BJ (cell line): ENCODE measurements at regions not wholly inside any gene's neighbourhood (a gene's known extent, or its start where the extent isn't known, plus 50 kb on each side); places are given as distances from the start of the nearest gene placed in this dataset.

Experiments
- CTCF ChIA-PET: fragments of 350-600 bp; formaldehyde crosslinking; extraction: SDS; loops from one replicate; lab custom pipeline; 2021; ENCODE audit warnings: antibody characterized with exemption, inconsistent platforms; lab: Yijun Ruan, JAX
- POLR2A ChIA-PET: fragments of 300-600 bp; sonication (Branson Sonifier 250); formaldehyde crosslinking; extraction: SDS; loops from one replicate; lab custom pipeline; 2021; ENCODE audit warnings: antibody characterized with exemption; lab: Charles Lee
- DNase-seq: peaks from one replicate; pipeline ENCODE4 v3.0.0-alpha.2; 2011; ENCODE audit warnings: low read depth
- H3K27me3 ChIP-seq: 2 replicates; pipeline ENCODE4 v1.6.0; 2011; ENCODE audit warnings: low read length; ENCODE audit not compliant: control insufficient read depth, insufficient read depth
- H3K36me3 ChIP-seq: 2 replicates; pipeline ENCODE4 v1.5.1; 2011; ENCODE audit warnings: low read length; ENCODE audit not compliant: control insufficient read depth, insufficient read depth
- H3K4me3 ChIP-seq: 2 replicates; pipeline ENCODE4 v1.5.1; 2011; ENCODE audit warnings: low read depth, mild to moderate bottlenecking, control low read depth, low read length
- CTCF ChIP-seq: IDR thresholded peaks from 2 replicates; pipeline ENCODE4 v1.5.1; 2011; ENCODE audit warnings: low read depth, mild to moderate bottlenecking, control low read depth, inconsistent platforms, low read length, moderate library complexity; ENCODE audit not compliant: insufficient read depth

GRCh38 chr6:99852031-99852430 lies 142.0 kb downstream of the MCHR2 start:
- peaks cover 5% of the 10 kb centered on the region for H3K27me3 ChIP-seq
- no peak for TF ChIP-seq CTCF
- H3K36me3 ChIP-seq, result no peaks in the 10 kb centered on the region
- POLR2A ChIA-PET, result no interaction called here
- H3K4me3 ChIP-seq, result no peak overlapping the region
- CTCF ChIA-PET, result no interaction called here
- no peak for DNase-seq

- no peak for TF ChIP-seq CTCF
- no peaks in the 10 kb centered on the region for H3K36me3 ChIP-seq
- no peak overlapping the region for H3K4me3 ChIP-seq
- no peak for DNase-seq
- ChIA-PET CTCF (interaction anchor here (1.4 to 6.4 kb wide), 8 partner anchors 11 to 797 kb away, joined by 4 to 153 read pairs (median 12); no protein-coding TSS in a partner anchor), POLR2A (no interaction called here)
- H3K27me3 ChIP-seq, result peaks cover 6% of the 10 kb centered on the region
Measured at GRCh38 chr6:99867026-99867425, 127.0 kb downstream of the MCHR2 start.

GRCh38 chr6:99868074-99868702 lies 125.8 kb downstream of the MCHR2 start:
- H3K4me3 ChIP-seq, result no peak overlapping the region
- ChIA-PET CTCF (interaction anchor here (0.6 to 6.4 kb wide), 43 partner anchors 9 to 1426 kb away, joined by 3 to 153 read pairs (median 5); partner anchors contain the start of gene MCHR2), POLR2A (no interaction called here)
- TF ChIP-seq CTCF, result peak; percentile 80
- H3K36me3 ChIP-seq, result no peaks in the 10 kb centered on the region
- no peak for DNase-seq
- peaks cover 4% of the 10 kb centered on the region; the same call in 1 of the 2 replicates for H3K27me3 ChIP-seq
